SKM-1 treated with dmso at 0.1 percent for 144 hours (cell line): ENCODE measurements at regions not wholly inside any gene's neighbourhood (a gene's known extent, or its start where the extent isn't known, plus 50 kb on each side); places are given as distances from the start of the nearest gene placed in this dataset.
"Not testable (repeated sequence)": the region's sequence is repeated elsewhere in the genome, so short reads cannot be mapped to it uniquely, and the experiment has no call there.

Source experiments
- DNase-seq: peaks from one replicate; lab custom pipeline; 2025; ENCODE audit not compliant: unreplicated experiment; lab: John Stamatoyannopoulos, UW

- not testable (repeated sequence) for DNase-seq
Measured at GRCh38 chr11:13614918-13615317, 53.5 kb upstream of the FAR1 start.

DNA sequence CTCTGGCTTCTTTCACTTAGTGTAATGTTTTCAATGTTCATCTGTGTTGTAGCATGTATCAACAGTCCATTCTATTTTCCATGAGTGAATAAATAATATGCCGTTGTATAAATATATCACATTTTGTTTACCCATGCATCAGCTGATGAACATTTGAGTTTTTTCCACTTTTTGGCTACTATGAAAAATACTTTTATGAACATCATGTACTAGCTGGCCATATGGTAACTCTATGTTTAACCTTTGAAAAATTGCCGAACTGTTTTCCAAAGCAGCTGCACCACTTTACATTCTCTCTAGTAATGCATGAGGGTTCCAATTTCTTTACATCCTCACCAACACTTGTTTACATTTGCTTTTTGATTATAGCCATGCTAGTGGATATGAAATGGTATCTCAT lies 59.8 kb upstream of the FAR1 start:
- DNase-seq, result no peak

GRCh38 chr11:13606701-13607100 lies 61.8 kb upstream of the FAR1 start:
- DNase-seq, result no peak

- no peak for DNase-seq
Measured at GRCh38 chr11:13603661-13604060, 64.8 kb upstream of the FAR1 start.

DNA sequence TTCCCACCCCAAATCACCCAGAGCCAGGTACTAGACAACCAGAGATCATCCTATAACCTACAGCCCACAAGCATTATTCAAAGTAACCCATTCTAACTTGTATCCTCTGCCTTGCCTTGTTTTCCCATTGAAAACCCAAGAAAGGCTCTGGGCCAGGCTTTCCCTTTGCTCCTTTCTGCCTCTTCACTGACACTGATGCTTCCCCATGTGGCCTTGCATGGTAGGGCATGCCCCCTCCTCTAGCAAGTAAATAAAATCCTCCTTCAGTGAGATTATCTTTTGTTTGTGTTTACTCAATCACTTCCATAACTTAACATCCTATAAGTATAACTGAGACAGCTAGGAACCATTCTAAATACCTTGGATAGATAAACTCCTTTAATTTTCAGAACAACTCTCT lies 65.6 kb upstream of the FAR1 start:
- DNase-seq, result no peak

DNA sequence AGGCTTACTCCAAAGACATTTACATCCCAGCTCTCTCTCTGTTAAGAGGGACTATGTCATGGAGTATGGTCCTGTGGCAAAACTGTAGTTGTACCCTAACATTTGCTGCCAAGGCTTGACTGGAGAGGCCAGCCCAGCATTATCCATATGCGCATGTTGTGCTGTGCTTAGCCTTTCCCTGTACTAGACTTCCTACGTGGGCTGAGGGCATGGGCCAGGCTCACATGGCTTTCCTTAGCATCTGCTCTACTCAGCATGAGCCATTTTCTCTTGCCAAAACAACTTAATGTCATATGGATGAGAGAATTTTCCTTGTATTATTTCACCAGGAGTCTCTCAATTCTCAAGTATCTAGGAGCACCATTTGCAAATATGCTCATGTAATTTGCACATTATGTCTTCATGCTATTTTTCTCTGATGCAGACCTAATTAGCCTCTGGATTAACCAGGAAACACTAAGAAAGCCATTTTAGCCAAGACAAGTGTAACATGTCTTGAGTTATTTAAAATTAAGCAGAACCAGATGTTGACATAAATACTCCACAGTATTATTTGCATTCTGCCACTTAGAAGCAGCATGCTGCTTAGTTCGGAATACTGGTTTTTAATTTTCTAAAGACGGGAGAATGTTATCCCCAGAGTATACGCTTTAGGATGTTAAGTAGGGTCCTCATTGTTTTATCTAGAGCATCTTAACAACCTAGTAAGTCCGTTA lies 71.7 kb upstream of the FAR1 start:
- DNase-seq, result no peak

DNA sequence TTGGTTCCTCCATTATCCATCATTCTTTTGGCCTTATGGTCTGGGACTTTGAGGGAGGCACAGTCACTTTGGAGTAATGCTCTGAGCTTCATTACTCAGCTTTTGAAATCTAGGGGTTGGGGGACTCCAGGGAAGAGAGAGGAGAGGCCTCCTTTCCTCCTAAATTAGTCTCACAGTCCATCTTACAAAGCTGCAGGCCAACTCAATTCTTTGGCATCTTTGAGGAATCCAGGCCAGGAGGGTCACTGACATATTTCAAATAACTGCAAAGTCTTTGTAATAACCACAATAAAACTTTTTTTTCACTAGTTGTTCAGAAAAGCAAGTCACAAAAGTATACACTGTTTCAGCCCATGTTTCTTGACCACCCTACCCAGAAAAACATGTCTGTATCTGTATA lies 73.3 kb upstream of the FAR1 start:
- no peak for DNase-seq

DNA sequence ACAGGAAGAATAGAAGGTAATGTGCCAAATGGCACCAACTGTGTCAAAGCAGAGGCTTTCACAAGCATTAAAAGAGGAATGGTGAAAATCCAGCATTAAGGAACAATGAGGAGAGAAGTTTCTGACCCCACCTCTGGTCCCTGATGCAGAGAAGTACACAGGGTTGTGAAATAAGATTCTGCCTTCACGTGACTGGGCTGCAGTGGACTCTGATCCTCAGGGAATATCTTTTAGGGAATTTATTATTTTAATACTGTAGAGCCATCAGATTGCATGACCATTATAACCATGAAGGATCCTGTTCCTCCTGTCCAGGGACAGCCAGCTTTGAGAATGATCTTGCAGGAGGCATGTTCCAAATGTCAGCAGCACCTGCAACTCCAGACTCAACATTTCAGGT lies 74.4 kb upstream of the FAR1 start:
- no peak for DNase-seq

GRCh38 chr11:13578514-13579140 lies 82.8 kb upstream of the PTH start:
- no peak for DNase-seq

DNA sequence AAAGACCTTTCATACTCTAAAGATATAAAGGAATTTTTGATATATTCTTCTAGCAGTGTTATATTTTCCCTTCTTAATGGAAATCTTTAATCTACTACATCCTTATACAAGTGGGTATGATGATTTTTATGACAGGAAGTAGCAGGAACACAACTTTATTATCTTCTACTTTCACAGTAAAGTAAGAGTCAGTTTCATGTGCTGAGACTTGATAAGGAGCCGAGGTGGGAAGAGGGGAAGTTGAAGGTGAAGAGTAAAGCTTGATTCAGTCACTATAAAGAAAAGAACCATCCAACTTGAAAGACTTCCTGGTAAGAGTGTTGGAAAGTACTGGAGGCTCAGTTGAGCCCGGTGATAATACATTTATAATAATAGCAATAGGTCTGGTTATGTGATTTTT lies 82.1 kb upstream of the PTH start:
- no peak for DNase-seq

DNA sequence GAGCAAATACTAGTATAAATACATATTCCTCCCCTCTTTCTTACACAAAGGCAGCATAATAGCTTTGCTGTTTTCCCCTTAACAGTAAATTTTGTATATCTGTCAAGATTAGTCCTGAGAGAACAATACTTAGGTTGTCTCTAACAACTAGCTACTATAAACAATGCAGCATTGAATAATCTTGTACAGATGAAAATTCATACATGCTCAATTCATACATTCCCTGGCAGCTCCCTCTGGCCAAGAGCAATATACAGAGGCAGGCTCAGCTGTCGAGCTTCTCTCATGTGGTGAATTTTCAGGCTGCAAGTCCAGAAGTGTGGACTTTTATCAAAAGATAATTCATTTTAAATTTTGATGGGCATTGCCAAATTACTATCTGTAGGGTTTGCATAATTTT lies 81.2 kb upstream of the PTH start:
- no peak for DNase-seq

- DNase-seq, result not testable (repeated sequence)
Measured at GRCh38 chr11:13575385-13575784, 79.6 kb upstream of the PTH start.

DNA sequence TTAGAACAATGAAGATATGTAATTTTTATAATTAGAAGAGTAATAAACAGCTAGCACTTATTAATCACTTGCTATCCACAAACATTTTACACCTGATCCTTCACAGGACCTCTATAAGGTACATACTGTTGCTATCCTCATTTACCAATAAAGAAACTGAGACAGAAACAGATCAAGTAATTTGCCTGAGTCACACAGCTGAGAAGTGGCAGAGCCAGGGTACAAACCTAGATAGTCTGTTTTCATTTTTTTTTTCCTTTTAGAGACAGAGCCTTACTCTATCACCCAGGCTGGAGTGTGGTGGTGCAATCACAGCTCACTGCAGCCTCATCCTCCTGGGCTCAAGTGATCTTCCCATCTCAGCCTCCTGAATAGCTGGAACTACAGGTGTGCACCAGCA lies 71.8 kb upstream of the PTH start:
- no peak for DNase-seq

- DNase-seq, result no peak
Measured at GRCh38 chr11:13561860-13562259, 66.1 kb upstream of the PTH start.

GRCh38 chr11:13560341-13560740 lies 64.5 kb upstream of the PTH start:
- not testable (repeated sequence) for DNase-seq

GRCh38 chr11:13552784-13553183 lies 57.0 kb upstream of the PTH start:
- DNase-seq, result no peak

GRCh38 chr11:13551834-13552233 lies 56.0 kb upstream of the PTH start:
- no peak for DNase-seq

- peak; percentile 68 for DNase-seq
Measured at GRCh38 chr11:13550761-13551160, 55.0 kb upstream of the PTH start.

DNA sequence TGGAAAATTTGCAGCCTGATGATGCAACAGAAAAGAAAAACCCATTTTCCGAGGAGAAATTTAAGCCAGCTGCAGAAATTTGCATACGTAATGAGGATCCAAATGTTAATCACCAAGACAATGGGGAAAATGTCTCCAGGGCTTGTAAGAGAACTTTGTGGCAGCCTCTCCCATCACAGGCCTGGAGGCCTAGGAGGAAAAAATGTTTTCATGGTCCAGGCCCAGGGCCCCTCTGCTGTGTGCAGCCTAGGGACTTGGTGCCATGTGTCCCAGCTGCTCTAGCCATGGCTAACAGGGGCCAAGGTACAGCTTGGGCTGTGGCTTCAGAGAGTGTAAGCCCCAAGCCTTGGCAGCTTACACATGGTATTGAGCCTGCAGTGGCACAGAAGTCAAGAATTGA lies 50.3 kb upstream of the PTH start:
- not testable (repeated sequence) for DNase-seq
